ENCODE measurements at regions not wholly inside any gene's neighbourhood (a gene's known extent, or its start where the extent isn't known, plus 50 kb on each side); places are given as distances from the start of the nearest gene placed in this dataset.
"Not testable (repeated sequence)": the region's sequence is repeated elsewhere in the genome, so short reads cannot be mapped to it uniquely, and the experiment has no call there.

GRCh38 chr3:94716326-94717018 lies 653.6 kb downstream of the NSUN3 start:
- no peak for DNase-seq

GRCh38 chr3:94734206-94734605 lies 671.3 kb downstream of the NSUN3 start:
- DNase-seq, result no peak

- no peak for DNase-seq
These were observed 672.5 kb downstream of the NSUN3 start for GRCh38 chr3:94735354-94735753.

GRCh38 chr3:94737116-94737515 lies 674.3 kb downstream of the NSUN3 start:
- DNase-seq, result no peak

- DNase-seq, result no peak
These were observed 676.6 kb downstream of the NSUN3 start for GRCh38 chr3:94739420-94739819.

- DNase-seq, result no peak
These were observed 695.9 kb downstream of the NSUN3 start for GRCh38 chr3:94758751-94759150.

- no peak for DNase-seq
These were observed 709.5 kb downstream of the NSUN3 start for GRCh38 chr3:94772402-94772801.

GRCh38 chr3:94775746-94776145 lies 712.9 kb downstream of the NSUN3 start:
- DNase-seq, result no peak

GRCh38 chr3:94776401-94776915 lies 713.6 kb downstream of the NSUN3 start:
- DNase-seq, result no peak

- DNase-seq, result no peak
These were observed 715.4 kb downstream of the NSUN3 start for GRCh38 chr3:94778289-94778688.

- no peak for DNase-seq
These were observed 716.1 kb downstream of the NSUN3 start for GRCh38 chr3:94778814-94779494.

GRCh38 chr3:94779699-94780098 lies 716.8 kb downstream of the NSUN3 start:
- no peak for DNase-seq

- DNase-seq, result no peak
These were observed 721.4 kb downstream of the NSUN3 start for GRCh38 chr3:94784274-94784673.

- no peak for DNase-seq
These were observed 724.2 kb downstream of the NSUN3 start for GRCh38 chr3:94787066-94787465.

- DNase-seq, result no peak
These were observed 724.9 kb downstream of the NSUN3 start for GRCh38 chr3:94787734-94788270.

- no peak for DNase-seq
These were observed 731.7 kb downstream of the NSUN3 start for GRCh38 chr3:94794563-94794962.

GRCh38 chr3:94799420-94800060 lies 736.7 kb downstream of the NSUN3 start:
- no peak for DNase-seq

GRCh38 chr3:94811836-94812235 lies 749.0 kb downstream of the NSUN3 start:
- no peak for DNase-seq

GRCh38 chr3:94821241-94821640 lies 758.4 kb downstream of the NSUN3 start:
- no peak for DNase-seq

- no peak for DNase-seq
These were observed 759.4 kb downstream of the NSUN3 start for GRCh38 chr3:94822298-94822697.

GRCh38 chr3:94846251-94846650 lies 783.4 kb downstream of the NSUN3 start:
- DNase-seq, result not testable (repeated sequence)

GRCh38 chr3:94862703-94863102 lies 799.8 kb downstream of the NSUN3 start:
- no peak for DNase-seq

- no peak for DNase-seq
These were observed 806.2 kb downstream of the NSUN3 start for GRCh38 chr3:94869059-94869547.

- no peak for DNase-seq
These were observed 810.9 kb downstream of the NSUN3 start for GRCh38 chr3:94873751-94874150.

Data from NCI-H2227 treated with DMSO at 0.1 percent for 48 hours (cell line).